PC-3 (cell line): ENCODE measurements at regions not wholly inside any gene's neighbourhood (a gene's known extent, or its start where the extent isn't known, plus 50 kb on each side); places are given as distances from the start of the nearest gene placed in this dataset.

ENCODE experiments used
- ATAC-seq: fragments of 200-7000 bp; cut with Tn5 transposase; 2 replicates; pipeline ENCODE4 v1.9.1; 2020; ENCODE audit warnings: mild to moderate bottlenecking, moderate library complexity
- BruUV-seq: library from RNA; stranded (reverse); fragments of 400-500 nt; replicated peaks from 2 replicates; lab custom pipeline; 2021; lab: Mats Ljungman, UMichigan
- CTCF ChIA-PET: fragments of 300-600 bp; sonication (Branson Sonifier 250); formaldehyde crosslinking; loops from one replicate; lab custom pipeline; 2022; ENCODE audit warnings: antibody characterized with exemption; lab: Charles Lee
- POLR2A ChIA-PET: fragments of 300-600 bp; sonication (Branson Sonifier 250); formaldehyde crosslinking; loops from one replicate; lab custom pipeline; 2022; ENCODE audit warnings: antibody characterized with exemption; ENCODE audit not compliant: unreplicated experiment; lab: Charles Lee
- DNase-seq: peaks from one replicate; pipeline ENCODE4 v3.0.0-alpha.2; 2015
- H2AFZ ChIP-seq: fragments of 300-600 bp; sonication (generic); 2 replicates; pipeline ENCODE4 v1.6.0; 2016; ENCODE audit warnings: antibody characterized with exemption, low read length
- H3F3A ChIP-seq: fragments of 300-600 bp; sonication (generic); one replicate; pipeline ENCODE4 v1.6.0; 2017; ENCODE audit warnings: antibody characterized with exemption, low read length, control low read depth, mild to moderate bottlenecking; ENCODE audit not compliant: unreplicated experiment
- H3K27ac ChIP-seq: fragments of 300-600 bp; sonication (generic); 2 replicates; pipeline ENCODE4 v1.5.1; 2016; ENCODE audit warnings: mild to moderate bottlenecking, low read length
- H3K27me3 ChIP-seq: fragments of 300-600 bp; sonication (generic); 2 replicates; pipeline ENCODE4 v1.6.1; 2016; ENCODE audit warnings: low read length, mixed read lengths
- H3K36me3 ChIP-seq: fragments of 300-600 bp; sonication (generic); 2 replicates; pipeline ENCODE4 v1.6.1; 2016; ENCODE audit warnings: low read depth, mixed run types, low read length, mixed read lengths
- H3K4me1 ChIP-seq: fragments of 300-600 bp; sonication (generic); 2 replicates; pipeline ENCODE4 v1.5.1; 2016; ENCODE audit warnings: low read length; ENCODE audit not compliant: insufficient read depth
- H3K4me2 ChIP-seq: fragments of 300-600 bp; sonication (generic); 2 replicates; pipeline ENCODE4 v1.6.0; 2016; ENCODE audit warnings: low read length
- H3K4me3 ChIP-seq: fragments of 300-600 bp; sonication (generic); 2 replicates; pipeline ENCODE4 v1.5.1; 2016; ENCODE audit warnings: mild to moderate bottlenecking, low read length, mixed read lengths
- H3K79me2 ChIP-seq: fragments of 300-600 bp; sonication (generic); 2 replicates; pipeline ENCODE4 v1.6.1; 2017; ENCODE audit warnings: low read length, mixed read lengths
- H3K9ac ChIP-seq: fragments of 300-600 bp; sonication (generic); 2 replicates; pipeline ENCODE4 v1.6.0; 2016; ENCODE audit warnings: mild to moderate bottlenecking, low read length
- H3K9me2 ChIP-seq: fragments of 300-600 bp; sonication (generic); replicated peaks from 2 replicates; pipeline ENCODE4 v1.6.1; 2016; ENCODE audit warnings: mixed run types, low read length, mixed read lengths
- H3K9me3 ChIP-seq: fragments of 300-600 bp; sonication (generic); 2 replicates; pipeline ENCODE4 v1.6.1; 2016; ENCODE audit warnings: low read length, mixed read lengths
- H4K20me1 ChIP-seq: fragments of 300-600 bp; sonication (generic); 2 replicates; pipeline ENCODE4 v1.6.1; 2016; ENCODE audit warnings: low read length, mixed read lengths
- EZH2 ChIP-seq: fragments of 300-600 bp; sonication (generic); IDR thresholded peaks from one replicate; pipeline ENCODE4 v1.6.1; 2017; ENCODE audit warnings: antibody characterized with exemption, mild to moderate bottlenecking, low read length; ENCODE audit not compliant: unreplicated experiment
- EZH2phosphoT487 ChIP-seq: fragments of 300-600 bp; sonication (generic); IDR thresholded peaks from 2 replicates; pipeline ENCODE4 v1.6.1; 2018; ENCODE audit warnings: mild to moderate bottlenecking, antibody characterized with exemption, low read length, borderline replicate concordance
- intact Hi-C: fragments of 100-400 bp; cut with micrococcal nuclease; formaldehyde crosslinking; loops from 2 replicates; pipeline ENCODE4 v1.9.0; 2023
- TF ChIP-seq, protein P1 (sequence below): fragments of 300-600 bp; sonication (generic); conservative IDR thresholded peaks from 2 replicates; pipeline ENCODE4 v1.5.1; 2017; ENCODE audit warnings: antibody characterized with exemption, low read depth, mild to moderate bottlenecking, low read length

DNA sequence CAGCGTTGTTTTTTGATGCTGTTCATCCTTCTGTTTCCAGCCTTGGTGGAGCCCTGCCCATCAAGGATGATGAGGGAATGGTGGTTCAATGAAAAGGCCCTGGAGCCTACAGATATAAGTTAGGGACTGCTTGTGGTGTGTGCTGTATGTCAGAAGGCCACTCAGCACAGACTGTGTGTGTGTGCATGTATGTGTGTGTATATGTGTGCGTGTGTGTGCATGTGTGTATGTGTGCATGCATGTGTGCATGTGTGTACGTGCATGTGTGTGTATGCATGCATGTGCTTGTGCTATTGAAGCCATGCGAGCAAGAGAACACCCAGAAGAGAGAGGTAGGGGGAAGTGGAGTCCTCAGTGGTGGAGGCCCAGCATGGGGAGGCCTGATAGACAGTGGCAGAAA lies 304.9 kb downstream of the CYP26B1 start:
- CTCF ChIA-PET: no interaction called here
- H3K36me3 ChIP-seq: no peaks in the 10 kb centered on the region
- no peak for ATAC-seq
- H2AFZ ChIP-seq: no peak overlapping the region
- POLR2A ChIA-PET: no interaction called here
- no peak overlapping the region for H3K4me3 ChIP-seq
- peaks cover 25% of the 10 kb centered on the region for H3K4me1 ChIP-seq
- no peak overlapping the region for H3K27ac ChIP-seq
- no peaks in the 10 kb centered on the region for H3K9me2 ChIP-seq
- no peak for DNase-seq
- no peak overlapping the region for H3K4me2 ChIP-seq
- no peaks in the 10 kb centered on the region for H3K9me3 ChIP-seq
- no peaks in the 10 kb centered on the region for H3F3A ChIP-seq
- no peak overlapping the region for H3K9ac ChIP-seq
- no TSS peak for BruUV-seq
- TF ChIP-seq EZH2 (no peak), EZH2phosphoT487 (no peak)
- TF ChIP-seq, protein P1, sequence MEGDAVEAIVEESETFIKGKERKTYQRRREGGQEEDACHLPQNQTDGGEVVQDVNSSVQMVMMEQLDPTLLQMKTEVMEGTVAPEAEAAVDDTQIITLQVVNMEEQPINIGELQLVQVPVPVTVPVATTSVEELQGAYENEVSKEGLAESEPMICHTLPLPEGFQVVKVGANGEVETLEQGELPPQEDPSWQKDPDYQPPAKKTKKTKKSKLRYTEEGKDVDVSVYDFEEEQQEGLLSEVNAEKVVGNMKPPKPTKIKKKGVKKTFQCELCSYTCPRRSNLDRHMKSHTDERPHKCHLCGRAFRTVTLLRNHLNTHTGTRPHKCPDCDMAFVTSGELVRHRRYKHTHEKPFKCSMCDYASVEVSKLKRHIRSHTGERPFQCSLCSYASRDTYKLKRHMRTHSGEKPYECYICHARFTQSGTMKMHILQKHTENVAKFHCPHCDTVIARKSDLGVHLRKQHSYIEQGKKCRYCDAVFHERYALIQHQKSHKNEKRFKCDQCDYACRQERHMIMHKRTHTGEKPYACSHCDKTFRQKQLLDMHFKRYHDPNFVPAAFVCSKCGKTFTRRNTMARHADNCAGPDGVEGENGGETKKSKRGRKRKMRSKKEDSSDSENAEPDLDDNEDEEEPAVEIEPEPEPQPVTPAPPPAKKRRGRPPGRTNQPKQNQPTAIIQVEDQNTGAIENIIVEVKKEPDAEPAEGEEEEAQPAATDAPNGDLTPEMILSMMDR: no peak
- intact Hi-C loops: no loop called here
- no peaks in the 10 kb centered on the region for H3K27me3 ChIP-seq
- H4K20me1 ChIP-seq: no peaks in the 10 kb centered on the region
- no peaks in the 10 kb centered on the region for H3K79me2 ChIP-seq

- BruUV-seq: no TSS peak
- Histone ChIP-seq H3K9me2 (no peaks in the 10 kb centered on the region), H3K4me3 (no peak overlapping the region), H3K9ac (no peak overlapping the region), H3K4me1 (peaks cover 15% of the 10 kb centered on the region), H3K27me3 (peaks cover 11% of the 10 kb centered on the region; the same call in 1 of the 2 replicates), H4K20me1 (no peaks in the 10 kb centered on the region), H3F3A (no peaks in the 10 kb centered on the region), H2AFZ (no peak overlapping the region), H3K4me2 (no peak overlapping the region), H3K9me3 (no peaks in the 10 kb centered on the region), H3K79me2 (no peaks in the 10 kb centered on the region), H3K27ac (no peak overlapping the region), H3K36me3 (no peaks in the 10 kb centered on the region)
- intact Hi-C loops: no loop called here
- POLR2A ChIA-PET: no interaction called here
- no peak for TF ChIP-seq EZH2phosphoT487
- TF ChIP-seq, protein P1: no peak
- TF ChIP-seq EZH2: no peak
- CTCF ChIA-PET: no interaction called here
- DNase-seq (no peak), ATAC-seq (no peak)
Observed at GRCh38 chr2:71839826-71840225, 307.8 kb downstream of the CYP26B1 start.

- DNase-seq: no peak
- no peak overlapping the region for H2AFZ ChIP-seq
- peaks cover 15% of the 10 kb centered on the region; the same call in 1 of the 2 replicates for H3K27me3 ChIP-seq
- H3K36me3 ChIP-seq: no peaks in the 10 kb centered on the region
- no TSS peak for BruUV-seq
- TF ChIP-seq EZH2phosphoT487 (no peak), EZH2 (no peak)
- TF ChIP-seq, protein P1: no peak
- peaks cover 27% of the 10 kb centered on the region for H3K4me1 ChIP-seq
- intact Hi-C loops: loop anchor here (1.0 kb wide), 1 partner anchor 41 kb away; no protein-coding TSS in a partner anchor
- no peaks in the 10 kb centered on the region for H3K9me3 ChIP-seq
- H3F3A ChIP-seq: no peaks in the 10 kb centered on the region
- ChIA-PET POLR2A (no interaction called here), CTCF (no interaction called here)
- H3K4me3 ChIP-seq: no peak overlapping the region
- no peaks in the 10 kb centered on the region for H4K20me1 ChIP-seq
- no peaks in the 10 kb centered on the region for H3K79me2 ChIP-seq
- peak overlapping the region; percentile 61; the same call in 1 of the 2 replicates for H3K27ac ChIP-seq
- no peak for ATAC-seq
- H3K4me2 ChIP-seq: no peak overlapping the region
- no peaks in the 10 kb centered on the region for H3K9me2 ChIP-seq
- no peak overlapping the region for H3K9ac ChIP-seq
Observed at GRCh38 chr2:71834796-71835195, 312.9 kb downstream of the CYP26B1 start.
